NCI-H128 (cell line): ENCODE measurements at regions not wholly inside any gene's neighbourhood (a gene's known extent, or its start where the extent isn't known, plus 50 kb on each side); places are given as distances from the start of the nearest gene placed in this dataset.
"Not testable (repeated sequence)": the region's sequence is repeated elsewhere in the genome, so short reads cannot be mapped to it uniquely, and the experiment has no call there.

Experiments
- DNase-seq: peaks from one replicate; lab custom pipeline; 2025; ENCODE audit not compliant: unreplicated experiment; lab: John Stamatoyannopoulos, UW

DNA sequence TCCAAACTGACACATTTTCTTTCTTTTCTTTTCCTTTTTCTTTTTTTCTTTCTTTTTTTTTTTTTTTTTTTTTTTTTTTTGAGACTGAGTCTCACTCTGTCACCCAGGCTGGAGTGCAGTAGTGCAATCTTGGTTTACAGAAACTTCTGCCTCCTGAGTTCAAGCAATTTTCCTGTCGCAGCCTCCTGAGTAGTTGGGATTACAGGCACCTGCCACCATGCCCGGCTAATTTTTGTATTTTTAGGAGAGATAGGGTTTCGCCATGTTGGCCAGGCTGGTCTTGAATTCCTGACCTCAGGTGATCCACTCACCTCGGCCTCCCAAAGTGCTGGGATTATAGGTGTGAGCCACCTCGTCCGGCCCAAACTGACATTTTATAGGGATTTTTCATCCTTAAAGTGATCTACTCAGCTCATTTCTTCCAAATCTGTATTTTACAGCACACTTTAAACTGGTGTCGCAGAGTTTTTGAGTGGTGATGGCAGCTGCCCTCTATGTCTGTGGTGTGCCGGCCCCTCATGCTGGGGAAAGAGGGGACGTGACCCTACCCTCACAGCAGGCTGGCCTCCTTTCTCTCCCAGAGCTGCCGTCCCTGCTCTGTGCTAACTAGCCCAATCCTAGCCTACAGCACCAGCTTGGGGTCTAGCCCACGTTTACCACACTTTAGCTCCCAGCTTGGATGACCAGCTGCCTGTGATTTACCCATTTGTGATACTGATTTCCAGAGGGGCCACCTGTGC, 211.9 kb upstream of the HAAO start:
- not testable (repeated sequence) for DNase-seq

DNA sequence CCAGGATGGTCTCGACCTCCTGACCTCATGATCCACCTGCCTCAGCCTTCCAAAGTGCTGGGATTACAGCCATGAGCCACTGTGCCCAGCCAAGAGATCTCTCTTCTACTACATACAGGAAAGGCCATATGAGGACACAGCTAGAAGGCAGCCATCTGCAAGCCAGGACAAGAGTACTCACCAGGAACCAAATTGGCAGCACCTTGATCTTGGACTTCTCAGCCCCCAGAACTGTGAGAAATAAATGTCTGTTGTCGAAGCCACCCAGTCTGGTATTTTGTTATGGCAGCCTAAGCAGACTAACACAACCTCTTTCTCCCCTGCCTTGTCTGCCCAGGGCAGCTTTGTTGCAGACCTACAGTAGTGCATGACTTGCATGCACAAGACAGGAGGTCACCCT, 211.3 kb upstream of the HAAO start:
- no peak for DNase-seq

DNA sequence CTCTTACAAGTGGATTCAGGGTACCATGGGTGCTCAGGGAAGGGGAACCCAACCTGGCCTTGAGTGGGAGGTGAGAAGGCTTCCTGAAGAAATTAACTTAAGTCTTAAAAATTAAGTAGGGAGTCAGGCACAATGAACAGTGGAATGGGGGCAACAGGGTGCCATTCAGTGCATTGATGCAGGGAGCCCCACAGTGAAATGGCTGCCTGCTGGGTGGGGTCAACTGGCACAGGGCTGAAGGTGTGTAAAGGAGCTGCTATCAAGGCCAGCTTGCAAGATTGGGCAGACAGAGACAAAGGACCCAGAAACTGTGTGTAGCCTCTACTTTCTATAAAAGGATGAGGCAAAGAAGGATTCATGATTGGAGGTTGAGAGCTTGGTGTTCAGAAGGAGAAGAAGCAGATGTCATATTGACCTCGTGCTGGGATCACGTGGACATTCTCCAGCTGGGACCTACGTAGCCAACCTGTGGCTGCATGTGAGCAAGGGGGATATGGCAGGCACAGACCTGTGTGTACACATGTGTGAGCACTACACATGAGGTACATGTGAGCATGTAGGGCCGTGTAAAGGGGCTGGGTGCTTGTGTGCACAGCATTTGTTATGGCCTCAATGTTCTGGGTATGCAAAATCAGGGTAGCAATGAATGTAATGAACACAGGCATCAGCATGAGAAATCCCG, 209.5 kb upstream of the HAAO start:
- DNase-seq = no peak

DNA sequence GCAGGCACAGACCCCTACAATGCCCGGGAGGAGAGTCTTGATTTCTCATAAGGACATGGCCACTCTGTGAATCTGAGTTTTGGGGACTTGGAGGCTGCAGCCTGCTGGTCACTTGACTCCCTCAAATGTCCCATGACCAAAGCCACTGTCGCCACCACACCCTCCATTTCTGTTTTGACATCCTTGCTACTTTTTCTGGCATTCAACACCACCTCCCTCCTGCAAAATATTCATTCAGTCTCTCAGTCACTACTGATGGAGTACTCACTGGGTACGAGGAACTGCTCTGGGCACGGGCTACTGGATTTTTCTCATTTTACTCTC, 208.6 kb upstream of the HAAO start:
- DNase-seq = no peak

DNA sequence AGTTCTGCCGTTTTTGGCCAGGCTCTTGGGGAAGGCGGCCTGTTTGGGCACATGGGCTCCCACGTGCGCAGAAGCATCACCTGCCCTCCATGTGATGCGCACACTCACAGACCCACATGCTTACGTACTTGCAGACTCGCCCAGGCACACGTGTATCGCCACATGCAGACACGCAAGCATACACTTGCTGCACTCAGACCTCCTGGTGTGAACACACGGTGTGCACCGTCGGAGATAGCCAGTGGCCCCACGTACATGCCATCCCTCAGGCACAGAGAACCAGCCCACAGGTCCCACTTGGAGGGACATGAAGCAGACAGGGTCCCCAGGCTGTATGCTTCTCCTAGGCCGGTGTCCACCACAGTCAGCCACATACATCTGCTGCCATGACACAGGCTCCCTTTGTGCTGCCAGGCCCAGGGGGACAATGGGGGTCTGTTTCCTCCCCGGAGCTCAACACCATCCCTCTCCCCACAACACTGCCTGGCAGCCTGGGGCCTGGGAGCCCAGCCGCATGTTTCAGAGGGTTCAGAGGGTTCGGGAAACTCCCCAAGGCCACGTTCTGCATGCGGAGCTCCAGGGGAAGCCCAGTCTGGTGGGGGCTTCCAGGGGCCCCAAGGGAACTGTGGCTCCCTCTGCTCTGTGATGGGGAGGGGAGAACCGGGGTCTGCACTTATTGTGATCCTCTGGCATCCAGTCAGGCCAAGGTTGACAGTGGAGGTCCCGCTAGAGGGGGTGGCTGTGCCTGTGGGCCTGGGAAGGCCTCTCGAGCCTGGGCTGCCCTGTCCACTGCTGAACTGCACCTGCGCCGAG, 208.1 kb upstream of the HAAO start:
- DNase-seq = no peak

DNA sequence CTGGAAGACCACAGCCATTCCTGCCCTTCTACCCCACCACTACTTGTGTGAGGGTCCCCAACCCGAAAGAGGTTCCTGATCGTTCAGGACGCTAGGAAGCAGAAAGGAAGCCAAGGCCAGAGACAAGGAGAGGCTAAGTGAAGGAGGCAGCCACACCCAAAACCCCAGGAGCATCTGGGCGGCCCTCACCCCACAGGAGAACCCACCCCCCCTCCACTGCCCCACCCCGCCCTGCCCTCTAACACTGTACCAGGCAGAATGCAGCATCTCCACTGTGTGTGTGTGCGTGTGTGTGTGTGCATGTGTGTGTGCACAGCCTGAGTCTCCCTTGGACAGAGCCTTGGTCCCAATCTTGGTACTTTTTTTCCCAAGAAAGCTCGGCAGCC, 207.5 kb upstream of the HAAO start:
- no peak for DNase-seq

DNA sequence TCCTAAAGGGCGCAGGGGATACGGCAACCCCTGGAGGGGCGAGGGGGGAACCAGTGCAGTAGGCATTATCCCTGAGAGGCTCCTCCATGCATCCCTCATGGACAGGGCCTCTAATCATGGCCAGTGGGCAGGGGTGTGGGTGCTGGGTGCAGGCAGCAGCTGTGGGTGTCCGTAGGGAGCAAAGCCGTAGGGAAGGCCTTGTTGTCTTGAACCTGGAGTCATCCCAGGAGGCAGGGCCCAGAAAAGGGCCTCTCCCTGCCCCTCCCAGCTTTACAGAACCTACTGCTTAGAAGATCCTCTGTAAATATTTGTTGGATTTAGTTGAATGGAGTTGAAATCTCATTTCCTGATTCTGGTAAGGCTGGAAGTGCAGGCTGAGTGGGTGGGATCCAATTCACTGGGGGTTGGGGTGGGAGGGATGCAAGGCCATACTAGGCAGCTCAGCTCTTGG, 207.0 kb upstream of the HAAO start:
- no peak for DNase-seq

DNA sequence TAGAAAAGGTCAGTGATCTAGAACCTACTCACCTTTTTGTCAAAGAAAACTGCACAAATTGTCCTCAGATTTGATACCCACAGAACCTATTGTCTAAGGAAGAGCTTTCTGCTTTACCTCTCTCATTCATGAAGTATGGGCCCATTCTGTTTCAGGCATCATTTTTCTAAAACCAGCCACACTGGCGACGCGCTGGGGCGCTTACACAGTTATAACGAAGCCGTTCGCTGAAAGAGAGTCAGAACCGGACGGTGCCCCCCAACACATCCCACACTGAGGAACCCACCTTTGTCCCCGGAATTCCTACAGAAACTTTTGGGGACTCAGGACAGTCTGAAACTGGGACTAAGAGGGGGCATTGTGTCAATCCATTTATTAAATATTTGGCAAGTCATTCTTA, 206.3 kb upstream of the HAAO start:
- no peak for DNase-seq

DNA sequence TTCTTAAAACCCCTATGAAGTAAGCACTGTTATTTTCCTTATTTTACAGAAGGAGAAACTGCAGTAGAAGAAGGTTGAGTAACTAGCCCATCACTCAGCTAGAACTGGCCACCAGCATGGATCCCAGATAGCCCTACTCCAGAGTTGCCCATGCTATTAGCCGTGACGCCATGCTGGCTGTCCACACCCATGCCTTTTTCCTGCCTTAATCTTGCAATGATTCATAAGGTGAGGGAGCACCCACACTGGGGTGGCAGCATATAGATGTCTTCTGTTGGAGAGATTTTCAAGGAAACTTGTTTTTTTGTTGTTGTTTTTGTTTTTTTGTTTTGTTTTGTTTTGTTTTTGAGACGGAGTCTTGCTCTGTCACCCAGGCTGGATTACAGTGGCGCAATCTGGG, 204.1 kb upstream of the HAAO start:
- DNase-seq = no peak

DNA sequence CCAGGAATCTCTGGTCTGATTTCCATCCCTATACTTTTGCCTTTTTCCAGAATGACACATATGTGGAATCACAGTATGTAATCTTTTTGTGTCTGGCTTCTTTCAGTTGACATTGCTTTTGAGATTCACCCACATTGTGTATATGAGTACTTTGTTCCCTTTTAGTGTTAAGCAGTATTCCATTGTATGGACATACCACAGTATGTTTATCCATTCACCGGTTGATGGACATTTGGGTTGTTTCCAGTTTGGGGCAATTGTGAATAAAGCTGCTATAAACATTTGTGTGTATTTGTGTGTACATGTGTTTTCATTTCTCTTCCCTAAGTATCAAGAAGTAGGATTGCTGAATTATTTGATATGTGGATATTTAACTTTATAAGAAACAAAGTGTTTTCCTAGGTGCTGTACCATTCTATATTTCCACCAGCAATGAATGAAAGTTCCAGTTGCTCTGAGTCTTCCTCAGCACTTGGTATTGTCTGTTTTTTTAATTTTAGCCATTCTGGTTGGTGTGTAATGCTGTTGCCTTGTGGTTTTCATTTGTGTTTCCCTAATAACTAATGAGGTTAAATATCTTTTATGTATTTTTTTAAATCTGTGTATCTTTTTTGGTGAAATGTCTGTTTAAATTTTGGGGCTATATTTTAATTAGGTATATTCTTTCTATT, 203.5 kb upstream of the HAAO start:
- DNase-seq = no peak

DNA sequence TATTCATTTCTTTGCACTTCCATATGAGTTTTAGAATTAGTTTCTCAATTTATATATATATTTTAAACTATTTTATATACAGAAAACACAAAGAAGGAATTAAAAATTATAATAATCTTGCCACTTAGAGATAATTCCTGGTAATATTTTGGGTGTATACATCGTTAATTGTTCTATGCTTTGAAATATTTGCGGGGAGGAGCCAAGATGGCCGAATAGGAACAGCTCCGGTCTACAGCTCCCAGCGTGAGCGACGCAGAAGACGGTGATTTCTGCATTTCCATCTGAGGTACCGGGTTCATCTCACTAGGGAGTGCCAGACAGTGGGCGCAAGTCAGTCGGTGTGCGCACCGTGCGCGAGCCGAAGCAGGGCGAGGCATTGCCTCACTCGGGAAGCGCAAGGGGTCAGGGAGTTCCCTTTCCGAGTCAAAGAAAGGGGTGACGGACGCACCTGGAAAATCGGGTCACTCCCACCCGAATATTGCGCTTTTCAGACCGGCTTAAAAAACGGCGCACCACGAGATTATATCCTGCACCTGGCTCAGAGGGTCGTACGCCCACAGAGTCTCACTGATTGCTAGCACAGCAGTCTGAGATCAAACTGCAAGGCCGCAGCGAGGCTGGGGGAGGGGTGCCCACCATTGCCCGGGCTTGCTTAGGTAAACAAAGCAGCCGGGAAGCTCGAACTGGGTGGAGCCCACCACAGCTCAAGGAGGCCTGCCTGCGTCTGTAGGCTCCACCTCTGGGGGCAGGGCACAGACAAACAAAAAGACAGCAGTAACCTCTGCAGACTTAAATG, 197.1 kb upstream of the HAAO start:
- not testable (repeated sequence) for DNase-seq

DNA sequence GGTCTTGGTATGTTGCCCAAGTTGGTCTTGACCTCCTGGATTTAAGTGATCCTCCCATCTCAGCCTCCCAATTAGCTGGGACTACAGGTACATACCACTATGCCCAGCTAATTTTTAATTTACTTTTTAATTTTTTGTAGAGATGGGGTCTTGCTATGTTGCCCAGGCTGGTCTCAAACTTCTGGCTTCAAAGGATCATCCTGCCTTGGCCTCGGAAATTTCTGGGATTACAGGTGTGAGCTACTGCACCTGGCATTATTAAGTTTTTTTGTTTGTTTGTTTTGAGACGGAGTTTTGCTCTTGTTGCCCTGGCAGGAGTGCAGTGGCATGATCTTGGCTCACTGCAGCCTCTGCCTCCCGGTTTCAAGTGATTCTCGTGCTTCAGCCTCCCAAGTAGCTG, 195.7 kb upstream of the HAAO start:
- DNase-seq = not testable (repeated sequence)

DNA sequence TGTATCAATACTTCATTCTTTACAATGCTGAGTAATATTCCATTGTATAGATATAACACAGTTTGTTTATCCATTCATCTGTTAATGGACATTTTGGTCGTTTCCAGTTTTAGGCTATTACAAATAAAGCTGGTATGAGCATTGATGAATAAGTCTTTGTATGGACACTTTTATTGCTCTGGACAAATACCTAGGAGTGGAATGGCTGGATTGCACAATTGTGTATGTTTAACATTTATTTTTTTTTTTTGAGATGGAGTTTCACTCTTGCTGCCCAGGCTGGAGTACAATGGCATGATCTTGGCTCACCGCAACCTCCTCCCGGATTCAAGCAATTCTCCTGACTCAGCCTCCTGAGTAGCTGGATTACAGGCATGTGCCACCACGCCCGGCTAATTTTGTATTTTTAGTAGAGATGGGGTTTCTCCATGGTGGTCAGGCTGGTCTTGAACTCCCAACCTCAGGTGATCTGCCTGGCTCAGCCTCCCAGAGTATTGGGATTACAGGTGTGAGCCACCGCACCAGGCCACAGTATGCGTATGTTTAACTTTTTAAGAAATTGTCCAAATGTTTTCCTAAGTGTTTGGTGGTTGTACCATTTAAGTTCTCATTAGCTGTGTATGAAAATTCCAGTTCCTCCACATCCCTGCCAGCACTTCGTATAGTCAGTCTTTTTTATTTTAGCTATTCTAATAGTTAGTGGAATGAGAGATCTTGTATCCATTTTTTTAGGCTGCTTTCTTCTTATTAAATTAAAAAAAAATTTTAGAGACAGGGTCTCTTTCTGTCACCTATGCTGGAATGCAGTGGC, 194.9 kb upstream of the HAAO start:
- no peak for DNase-seq

DNA sequence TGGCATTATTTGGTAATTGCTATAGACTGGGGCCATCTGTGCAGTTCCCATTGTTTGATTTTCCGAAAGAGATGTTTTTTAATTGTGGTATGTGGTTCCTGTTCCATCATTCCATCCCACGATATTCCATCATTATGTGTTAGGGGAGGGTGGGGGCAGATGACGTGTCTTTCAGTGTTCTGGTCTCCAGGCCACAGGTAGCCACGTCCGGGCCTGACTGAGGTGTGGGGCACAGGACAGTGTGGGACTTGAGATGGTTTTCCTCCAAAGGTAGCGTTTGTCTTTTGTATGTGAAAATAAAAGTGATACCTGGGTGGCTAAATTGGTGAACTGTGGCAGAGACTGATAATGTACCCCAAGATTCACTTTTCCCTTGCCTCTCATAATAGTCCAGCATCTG, 192.2 kb upstream of the HAAO start:
- DNase-seq = no peak

DNA sequence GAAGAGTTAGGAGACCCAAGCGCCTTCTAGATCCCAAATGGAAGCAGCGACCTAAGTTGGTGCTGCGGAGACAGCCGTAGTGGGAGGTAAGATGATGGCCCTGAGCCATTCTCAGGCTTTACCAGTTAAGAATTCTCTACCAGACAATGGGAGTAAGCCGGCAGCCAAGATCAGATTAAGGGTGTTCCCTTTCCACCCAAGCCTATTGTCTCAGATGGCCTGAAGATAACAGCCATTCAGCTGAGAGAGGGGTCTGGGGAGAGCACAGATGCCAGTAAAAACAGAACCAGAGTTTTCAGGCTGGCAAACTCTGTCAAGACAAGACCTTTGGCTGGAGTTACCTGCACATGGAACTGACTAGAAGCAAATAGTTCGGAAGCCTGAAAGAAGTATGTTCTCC, 191.7 kb upstream of the HAAO start:
- no peak for DNase-seq

DNA sequence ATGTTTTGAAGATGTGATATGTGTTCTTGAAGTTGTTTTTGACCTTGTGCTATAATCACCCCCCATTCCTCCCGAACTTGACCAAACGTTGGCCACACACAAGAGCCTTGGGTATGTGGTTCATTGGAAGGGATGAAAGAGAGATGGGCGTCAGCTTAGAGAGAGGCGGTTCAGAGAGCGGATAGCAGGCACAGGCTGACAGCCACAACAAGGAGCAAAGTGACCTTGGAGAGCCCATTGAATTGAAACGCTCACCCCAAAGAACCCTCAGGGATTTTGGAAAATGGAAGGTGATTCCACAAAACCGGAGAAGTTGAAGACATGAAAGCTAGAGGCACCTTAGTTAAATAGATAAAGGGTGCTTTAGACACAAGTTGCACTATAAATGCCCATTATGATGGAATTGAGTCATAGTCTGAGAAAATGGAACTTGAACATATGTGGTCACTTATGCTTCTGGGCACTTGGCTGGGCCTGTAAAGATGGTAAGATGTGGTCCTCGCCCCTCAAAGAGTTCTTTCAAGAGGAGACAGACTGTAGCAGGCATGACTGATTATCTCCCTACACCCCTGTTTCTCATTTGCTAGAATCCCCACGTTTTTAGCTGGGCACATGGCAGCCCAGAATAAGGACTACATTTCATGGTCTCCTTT, 188.5 kb upstream of the HAAO start:
- no peak for DNase-seq

DNA sequence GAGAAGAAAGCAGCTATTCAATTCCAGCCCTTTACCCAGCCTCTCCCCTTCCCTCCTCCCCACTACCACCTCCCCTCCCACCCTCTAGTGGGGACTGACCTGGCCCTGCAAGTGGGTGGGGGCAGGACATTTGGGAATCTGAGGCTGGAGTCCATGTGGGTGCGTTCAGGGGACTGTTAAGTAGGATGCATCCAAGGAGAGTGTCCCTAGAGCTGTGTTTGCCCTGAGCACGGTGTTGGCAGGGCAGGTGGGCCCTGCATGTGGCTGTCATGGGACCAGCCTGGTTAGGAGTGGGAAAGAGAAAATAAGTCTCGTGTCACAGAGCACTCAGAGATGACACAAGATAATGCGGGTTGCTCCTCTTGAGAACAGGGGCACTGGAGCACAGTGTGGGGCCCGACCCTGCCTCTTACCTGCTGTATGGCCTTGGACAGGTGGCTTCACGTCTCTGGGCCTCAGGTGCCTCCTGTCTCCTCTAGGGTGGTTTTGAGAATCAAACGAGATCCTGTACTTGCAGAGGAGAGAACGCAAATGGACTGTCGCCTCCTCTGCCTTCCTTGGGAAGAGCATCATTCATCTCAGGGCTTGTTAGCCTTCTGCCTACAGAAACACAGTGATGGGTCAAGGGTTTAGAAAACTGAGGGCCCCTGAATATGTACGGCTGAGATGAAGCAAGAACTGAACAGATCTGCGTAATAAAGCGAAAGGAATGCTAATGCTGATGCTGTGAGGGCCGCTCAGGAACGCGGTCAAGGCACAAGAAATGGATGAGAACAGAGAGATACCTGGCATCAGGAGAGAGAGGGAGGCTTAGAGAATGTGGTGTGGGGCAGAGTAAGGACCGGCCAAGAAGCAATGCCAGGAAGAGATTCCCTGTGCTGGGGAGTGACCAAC, 187.7 kb upstream of the HAAO start:
- DNase-seq = no peak

DNA sequence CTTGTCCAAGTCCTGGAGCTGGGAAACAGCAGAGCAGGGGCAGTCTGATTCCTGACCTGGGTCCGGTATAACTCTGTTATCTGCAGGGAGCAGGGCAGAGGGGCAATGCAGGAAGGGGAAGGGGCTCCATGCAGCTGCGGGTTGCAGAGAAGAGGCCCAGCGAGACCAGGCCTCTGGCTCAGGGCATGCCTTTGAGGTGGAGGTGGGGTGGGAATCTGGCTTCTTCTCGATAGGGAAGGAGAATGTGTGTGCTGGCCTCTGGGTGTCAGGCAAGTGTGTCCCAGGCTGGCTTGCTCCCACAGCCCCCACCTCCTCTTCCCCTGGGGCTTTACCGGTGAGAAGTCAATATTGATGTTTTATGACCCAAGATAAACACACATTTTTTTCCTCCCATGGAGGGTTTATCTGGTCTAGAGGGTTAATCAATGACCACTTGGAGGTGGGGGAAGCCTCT, 187.1 kb upstream of the HAAO start:
- no peak for DNase-seq
